ENCODE measurements at regions not wholly inside any gene's neighbourhood (a gene's known extent, or its start where the extent isn't known, plus 50 kb on each side); places are given as distances from the start of the nearest gene placed in this dataset.

DNA sequence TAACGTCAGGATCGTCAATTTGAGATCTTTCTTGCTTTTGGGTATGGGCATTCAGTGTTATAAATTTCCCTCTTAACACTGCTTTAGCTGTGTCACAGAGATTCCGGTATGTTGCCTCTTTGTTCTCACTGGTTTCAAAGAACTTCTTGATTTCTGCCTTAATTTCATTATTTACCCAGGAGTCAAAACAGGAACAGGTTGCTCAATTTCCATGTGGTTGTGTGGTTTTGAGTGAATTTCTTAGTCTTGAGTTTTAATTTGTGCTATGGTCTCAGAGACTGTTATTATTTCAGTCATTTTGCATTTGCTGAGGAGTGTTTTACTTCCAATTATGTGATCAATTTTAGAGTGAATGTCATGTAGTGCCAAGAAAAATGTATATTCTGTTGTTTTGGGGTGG lies 153.1 kb downstream of the PCDH17 start:
- no peaks in the 10 kb centered on the region for H3K36me3 ChIP-seq (ENCODE audit: insufficient read depth, low read length)
- no peaks in the 10 kb centered on the region for H3K27me3 ChIP-seq (ENCODE audit: insufficient read depth, low read length)
- 100% methylated on average over 1 of the region's 3 CpGs for WGBS
- H3K27ac ChIP-seq (ENCODE audit: low read depth, low read length), result no peak overlapping the region
- H3K4me3 ChIP-seq (ENCODE audit: low read length), result no peak overlapping the region
- no peaks in the 10 kb centered on the region for H3K4me1 ChIP-seq (ENCODE audit: insufficient read depth, low read length)
- H3K9ac ChIP-seq (ENCODE audit: low read depth, low read length), result no peak overlapping the region
- H3K9me3 ChIP-seq (ENCODE audit: insufficient read depth, low read depth, low read length), result no peaks in the 10 kb centered on the region

DNA sequence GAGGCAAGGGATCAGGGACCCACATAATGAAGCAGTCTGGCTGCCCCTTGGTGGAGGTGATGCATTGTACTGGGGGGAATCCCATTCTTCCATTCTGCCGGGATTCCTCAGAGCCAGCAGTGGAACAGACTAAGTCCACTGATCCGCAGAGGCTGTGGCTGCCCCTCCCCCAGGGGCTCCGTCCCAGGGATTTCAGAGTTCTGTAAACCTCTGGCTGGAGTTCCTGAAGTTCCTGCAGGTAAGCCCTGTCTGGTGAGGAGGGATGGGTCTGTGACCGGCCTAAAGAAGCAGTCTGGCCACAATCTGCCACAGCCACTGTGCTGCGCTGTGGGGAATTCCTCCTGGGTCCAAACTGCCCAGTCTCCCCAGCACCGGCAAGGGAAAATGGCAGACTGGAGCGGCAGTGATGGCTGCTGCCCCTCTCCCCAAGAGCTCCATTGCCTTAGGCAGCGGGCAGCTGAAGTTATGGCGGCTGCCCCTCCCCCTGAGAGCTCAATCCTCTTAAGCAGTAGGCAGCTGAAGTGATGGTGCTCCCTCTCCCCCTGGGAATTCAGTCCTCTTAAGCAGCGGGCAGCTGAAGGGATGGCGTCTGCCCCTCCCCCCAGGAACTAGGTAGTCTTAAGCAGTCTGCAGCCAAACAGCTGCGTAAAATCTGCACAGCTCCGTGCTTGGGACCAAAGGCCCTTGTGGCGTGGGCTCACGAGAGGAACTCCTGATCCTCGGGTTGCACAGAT lies 155.7 kb downstream of the PCDH17 start:
- Histone ChIP-seq H3K36me3 (ENCODE audit: insufficient read depth, low read length) (no peaks in the 10 kb centered on the region), H3K9ac (ENCODE audit: low read depth, low read length) (no peak overlapping the region), H3K27ac (ENCODE audit: low read depth, low read length) (no peak overlapping the region), H3K27me3 (ENCODE audit: insufficient read depth, low read length) (no peaks in the 10 kb centered on the region), H3K4me1 (ENCODE audit: insufficient read depth, low read length) (no peaks in the 10 kb centered on the region), H3K9me3 (ENCODE audit: insufficient read depth, low read depth, low read length) (no peaks in the 10 kb centered on the region), H3K4me3 (ENCODE audit: low read length) (no peak overlapping the region)
- 92% methylated on average over 16 of the region's 16 CpGs for WGBS

DNA sequence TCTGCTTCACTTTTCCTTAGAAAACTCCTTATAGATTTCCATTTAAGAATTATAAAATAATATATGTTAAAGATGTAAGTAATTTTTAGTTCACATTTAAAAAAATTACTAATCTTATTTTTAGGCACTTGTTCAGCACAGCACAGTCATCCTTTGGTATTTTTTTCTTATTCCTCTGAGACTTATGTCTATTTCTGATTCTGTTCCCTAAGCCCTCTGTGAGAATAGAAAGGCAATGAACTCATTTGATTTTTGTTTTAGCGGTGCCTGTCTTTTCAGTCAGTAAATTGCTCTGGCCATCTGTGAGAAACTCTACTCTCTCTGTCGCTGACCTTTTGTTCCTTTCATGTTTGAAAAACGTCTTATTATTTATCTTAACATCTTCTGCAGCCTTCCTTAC lies 168.1 kb downstream of the PCDH17 start:
- Histone ChIP-seq H3K36me3 (ENCODE audit: insufficient read depth, low read length) (no peaks in the 10 kb centered on the region), H3K9ac (ENCODE audit: low read depth, low read length) (no peak overlapping the region), H3K27me3 (ENCODE audit: insufficient read depth, low read length) (no peaks in the 10 kb centered on the region), H3K4me1 (ENCODE audit: insufficient read depth, low read length) (no peaks in the 10 kb centered on the region), H3K9me3 (ENCODE audit: insufficient read depth, low read depth, low read length) (no peaks in the 10 kb centered on the region), H3K4me3 (ENCODE audit: low read length) (no peak overlapping the region), H3K27ac (ENCODE audit: low read depth, low read length) (no peak overlapping the region)
- 84% methylated on average over 3 of the region's 3 CpGs for WGBS

DNA sequence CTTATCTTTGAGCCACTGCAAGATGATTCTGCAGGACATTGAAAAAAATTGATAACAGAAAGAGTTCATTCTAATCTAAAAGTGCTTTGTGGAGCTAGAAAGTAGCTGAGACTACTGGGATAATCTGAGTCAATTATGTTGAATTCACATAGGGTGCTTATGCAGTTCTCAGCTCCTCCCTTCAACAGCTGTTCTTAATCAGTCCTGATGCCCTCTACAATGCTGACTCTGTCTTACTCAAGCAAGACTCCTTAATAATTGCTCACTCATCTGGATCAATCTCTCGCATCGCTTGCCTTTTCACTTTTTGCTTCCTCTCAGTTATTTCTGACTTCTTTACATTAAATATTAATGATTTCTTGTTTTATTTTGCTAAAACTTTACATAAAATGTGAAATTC lies 182.1 kb downstream of the PCDH17 start:
- Histone ChIP-seq H3K27me3 (ENCODE audit: insufficient read depth, low read length) (no peaks in the 10 kb centered on the region), H3K4me1 (ENCODE audit: insufficient read depth, low read length) (no peaks in the 10 kb centered on the region), H3K9ac (ENCODE audit: low read depth, low read length) (no peak overlapping the region), H3K27ac (ENCODE audit: low read depth, low read length) (no peak overlapping the region), H3K4me3 (ENCODE audit: low read length) (no peak overlapping the region), H3K9me3 (ENCODE audit: insufficient read depth, low read depth, low read length) (no peaks in the 10 kb centered on the region), H3K36me3 (ENCODE audit: insufficient read depth, low read length) (no peaks in the 10 kb centered on the region)
- 82% methylated on average over 2 of the region's 2 CpGs for WGBS

DNA sequence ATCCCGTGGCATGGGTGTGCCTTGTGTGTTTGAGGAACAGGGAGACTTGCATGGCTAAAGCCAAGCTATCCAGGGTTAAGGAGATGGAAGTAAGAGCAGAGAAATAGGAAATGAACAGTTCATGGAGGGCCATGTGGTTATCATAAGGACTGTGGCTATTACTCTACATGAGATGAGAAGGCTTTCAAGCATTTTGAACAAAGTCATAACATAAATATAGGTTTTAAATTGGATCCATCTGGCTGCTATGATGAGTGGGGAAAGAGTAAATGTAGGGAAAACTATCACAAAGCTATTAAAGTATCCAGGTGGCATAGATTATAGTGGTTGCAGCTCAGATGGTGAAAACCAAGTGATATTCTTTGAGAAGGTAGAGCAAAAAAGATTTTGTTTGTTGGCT lies 184.1 kb downstream of the PCDH17 start:
- no peak overlapping the region for H3K27ac ChIP-seq (ENCODE audit: low read depth, low read length)
- no peak overlapping the region for H3K9ac ChIP-seq (ENCODE audit: low read depth, low read length)
- H3K4me3 ChIP-seq (ENCODE audit: low read length), result no peak overlapping the region
- H3K36me3 ChIP-seq (ENCODE audit: insufficient read depth, low read length), result no peaks in the 10 kb centered on the region
- H3K4me1 ChIP-seq (ENCODE audit: insufficient read depth, low read length), result no peaks in the 10 kb centered on the region
- H3K9me3 ChIP-seq (ENCODE audit: insufficient read depth, low read depth, low read length), result no peaks in the 10 kb centered on the region
- H3K27me3 ChIP-seq (ENCODE audit: insufficient read depth, low read length), result no peaks in the 10 kb centered on the region
- 91% methylated on average over 1 of the region's 1 CpG for WGBS

DNA sequence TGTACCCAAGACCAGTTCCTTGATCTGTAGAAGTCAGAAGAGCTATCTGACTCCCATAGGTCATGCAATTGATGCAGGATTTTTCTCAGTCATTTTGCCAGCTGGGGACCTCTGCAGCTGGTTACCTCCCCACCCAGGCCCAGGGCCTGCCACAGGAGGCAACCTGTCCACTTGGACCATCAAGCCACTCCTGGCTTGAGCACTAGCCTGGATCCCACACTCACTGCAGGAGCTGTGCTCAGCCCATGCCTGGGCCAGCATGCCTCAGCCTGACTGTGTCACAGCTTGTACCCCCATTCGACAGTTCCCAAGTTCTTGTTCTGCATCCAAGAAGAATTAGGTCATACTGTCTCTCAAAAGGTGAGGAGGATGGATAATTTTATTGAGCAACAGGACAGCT lies 189.4 kb downstream of the PCDH17 start:
- Histone ChIP-seq H3K4me3 (ENCODE audit: low read length) (no peak overlapping the region), H3K36me3 (ENCODE audit: insufficient read depth, low read length) (no peaks in the 10 kb centered on the region), H3K9ac (ENCODE audit: low read depth, low read length) (no peak overlapping the region), H3K27me3 (ENCODE audit: insufficient read depth, low read length) (no peaks in the 10 kb centered on the region), H3K4me1 (ENCODE audit: insufficient read depth, low read length) (no peaks in the 10 kb centered on the region), H3K9me3 (ENCODE audit: insufficient read depth, low read depth, low read length) (peaks cover 10% of the 10 kb centered on the region; the same call in 1 of the 2 replicates), H3K27ac (ENCODE audit: low read depth, low read length) (no peak overlapping the region)
- 97% methylated on average over 1 of the region's 1 CpG for WGBS

DNA sequence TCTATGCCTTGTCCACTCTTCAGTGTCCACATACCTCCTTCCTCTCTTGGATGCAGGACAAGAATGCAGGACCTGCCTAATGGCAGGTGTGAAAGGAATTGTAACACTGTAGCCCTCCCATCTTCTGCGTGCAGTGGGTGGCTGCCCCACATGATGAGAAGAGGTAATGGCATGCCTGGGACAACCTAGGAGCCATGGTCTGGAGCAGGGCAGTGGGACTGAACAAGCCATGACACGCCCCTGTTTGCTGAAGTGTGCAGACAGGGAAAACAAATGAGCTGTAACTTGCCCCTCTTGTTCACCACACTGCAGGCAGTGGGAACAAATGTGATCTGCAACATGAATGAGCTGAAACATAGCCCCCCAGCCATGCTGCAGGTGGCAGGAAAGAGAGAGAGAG lies 192.2 kb downstream of the PCDH17 start:
- Histone ChIP-seq H3K36me3 (ENCODE audit: insufficient read depth, low read length) (no peaks in the 10 kb centered on the region), H3K27ac (ENCODE audit: low read depth, low read length) (no peak overlapping the region), H3K27me3 (ENCODE audit: insufficient read depth, low read length) (no peaks in the 10 kb centered on the region), H3K4me1 (ENCODE audit: insufficient read depth, low read length) (no peaks in the 10 kb centered on the region), H3K9me3 (ENCODE audit: insufficient read depth, low read depth, low read length) (peaks cover 10% of the 10 kb centered on the region; the same call in 1 of the 2 replicates), H3K9ac (ENCODE audit: low read depth, low read length) (no peak overlapping the region), H3K4me3 (ENCODE audit: low read length) (no peak overlapping the region)
- 98% methylated on average over 2 of the region's 2 CpGs for WGBS

DNA sequence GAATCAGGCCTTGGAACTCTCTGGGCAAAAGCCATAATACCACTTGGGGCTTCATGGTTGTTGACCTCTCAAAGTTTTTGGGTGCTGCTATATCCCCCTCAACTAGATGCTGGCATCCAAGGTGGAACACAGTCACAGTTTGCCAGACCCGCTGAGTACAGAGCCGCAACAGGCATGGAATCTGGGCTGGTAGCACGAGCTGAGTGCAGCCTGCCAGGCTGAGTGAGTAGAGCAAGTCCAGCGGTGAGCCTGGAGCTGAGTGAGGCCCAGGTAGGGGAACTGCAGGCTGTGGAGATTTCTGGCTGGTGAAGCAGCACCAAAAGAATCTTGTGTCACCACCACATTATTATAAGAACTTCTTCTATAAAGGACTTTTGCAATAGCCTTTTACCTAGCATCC lies 192.6 kb downstream of the PCDH17 start:
- WGBS, result 90% methylated on average over 4 of the region's 4 CpGs
- no peaks in the 10 kb centered on the region for H3K27me3 ChIP-seq (ENCODE audit: insufficient read depth, low read length)
- H3K9me3 ChIP-seq (ENCODE audit: insufficient read depth, low read depth, low read length), result peaks cover 10% of the 10 kb centered on the region; the same call in 1 of the 2 replicates
- H3K4me3 ChIP-seq (ENCODE audit: low read length), result no peak overlapping the region
- H3K36me3 ChIP-seq (ENCODE audit: insufficient read depth, low read length), result no peaks in the 10 kb centered on the region
- no peak overlapping the region for H3K27ac ChIP-seq (ENCODE audit: low read depth, low read length)
- H3K9ac ChIP-seq (ENCODE audit: low read depth, low read length), result no peak overlapping the region
- H3K4me1 ChIP-seq (ENCODE audit: insufficient read depth, low read length), result no peaks in the 10 kb centered on the region

DNA sequence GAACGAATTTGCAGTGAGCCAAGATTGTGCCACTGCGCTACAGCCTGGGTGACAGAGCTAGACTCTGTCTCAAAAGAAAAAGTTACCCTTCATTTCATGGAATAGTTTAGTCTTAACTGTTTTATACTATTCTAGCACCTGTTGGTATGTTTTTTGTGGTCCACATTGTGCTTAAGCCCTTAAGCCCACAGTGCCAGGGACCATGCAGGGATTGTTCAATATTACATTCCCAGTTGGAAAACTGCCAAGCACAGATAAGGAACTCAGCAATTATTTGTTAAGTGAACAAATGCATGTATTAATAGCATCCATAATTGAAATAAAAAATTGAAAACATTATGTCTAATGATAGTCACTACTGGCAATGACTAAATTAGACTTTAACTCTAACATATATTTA lies 193.5 kb downstream of the PCDH17 start:
- WGBS, result 96% methylated on average over 2 of the region's 2 CpGs
- Histone ChIP-seq H3K4me1 (ENCODE audit: insufficient read depth, low read length) (no peaks in the 10 kb centered on the region), H3K27ac (ENCODE audit: low read depth, low read length) (no peak overlapping the region), H3K27me3 (ENCODE audit: insufficient read depth, low read length) (no peaks in the 10 kb centered on the region), H3K4me3 (ENCODE audit: low read length) (no peak overlapping the region), H3K9ac (ENCODE audit: low read depth, low read length) (no peak overlapping the region), H3K36me3 (ENCODE audit: insufficient read depth, low read length) (no peaks in the 10 kb centered on the region), H3K9me3 (ENCODE audit: insufficient read depth, low read depth, low read length) (peaks cover 10% of the 10 kb centered on the region; the same call in 1 of the 2 replicates)

DNA sequence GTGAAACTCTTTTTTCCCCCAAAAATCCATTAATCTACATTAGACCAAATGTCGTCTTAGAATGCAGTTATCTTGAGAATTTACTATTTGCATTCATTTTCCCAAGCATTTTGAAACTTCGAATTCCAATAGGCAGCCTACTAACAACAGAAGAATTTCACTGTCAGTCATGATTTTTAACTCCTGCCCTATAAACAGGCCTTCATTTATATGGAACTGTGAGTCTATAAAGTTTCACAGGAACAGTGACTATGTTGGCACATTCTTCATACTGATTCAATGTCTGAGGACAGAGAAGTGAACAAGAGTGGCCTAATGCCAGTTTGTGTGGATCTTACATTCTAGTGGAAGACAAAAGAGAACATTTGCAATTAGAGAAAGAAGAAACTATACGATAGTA lies 198.0 kb downstream of the PCDH17 start:
- Histone ChIP-seq H3K4me3 (ENCODE audit: low read length) (no peak overlapping the region), H3K27ac (ENCODE audit: low read depth, low read length) (no peak overlapping the region), H3K9me3 (ENCODE audit: insufficient read depth, low read depth, low read length) (no peaks in the 10 kb centered on the region), H3K27me3 (ENCODE audit: insufficient read depth, low read length) (no peaks in the 10 kb centered on the region), H3K4me1 (ENCODE audit: insufficient read depth, low read length) (no peaks in the 10 kb centered on the region), H3K9ac (ENCODE audit: low read depth, low read length) (no peak overlapping the region), H3K36me3 (ENCODE audit: insufficient read depth, low read length) (no peaks in the 10 kb centered on the region)
- WGBS, result 98% methylated on average over 3 of the region's 3 CpGs

DNA sequence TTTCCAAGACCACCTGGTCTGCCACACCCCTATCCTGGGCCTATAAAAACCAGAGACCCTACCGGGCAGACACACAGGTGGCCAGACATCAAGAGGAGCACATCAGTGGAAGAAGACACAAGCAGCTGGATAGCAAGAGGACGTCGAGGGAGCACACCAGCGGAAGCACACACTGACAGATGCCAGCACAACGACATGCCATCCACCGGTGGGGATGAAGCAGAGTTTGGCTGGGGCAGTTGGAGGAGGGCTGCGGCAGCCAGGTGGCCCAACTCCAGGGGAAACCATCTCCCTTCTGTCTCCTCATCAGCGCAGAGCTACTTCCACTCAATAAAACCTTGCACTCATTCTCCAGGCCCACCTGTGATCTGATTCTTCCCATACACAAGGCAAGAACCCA lies 200.6 kb downstream of the PCDH17 start:
- 93% methylated on average over 8 of the region's 8 CpGs for WGBS
- no peaks in the 10 kb centered on the region for H3K9me3 ChIP-seq (ENCODE audit: insufficient read depth, low read depth, low read length)
- H3K27ac ChIP-seq (ENCODE audit: low read depth, low read length), result no peak overlapping the region
- no peak overlapping the region for H3K4me3 ChIP-seq (ENCODE audit: low read length)
- no peaks in the 10 kb centered on the region for H3K4me1 ChIP-seq (ENCODE audit: insufficient read depth, low read length)
- no peaks in the 10 kb centered on the region for H3K36me3 ChIP-seq (ENCODE audit: insufficient read depth, low read length)
- no peak overlapping the region for H3K9ac ChIP-seq (ENCODE audit: low read depth, low read length)
- H3K27me3 ChIP-seq (ENCODE audit: insufficient read depth, low read length), result no peaks in the 10 kb centered on the region

DNA sequence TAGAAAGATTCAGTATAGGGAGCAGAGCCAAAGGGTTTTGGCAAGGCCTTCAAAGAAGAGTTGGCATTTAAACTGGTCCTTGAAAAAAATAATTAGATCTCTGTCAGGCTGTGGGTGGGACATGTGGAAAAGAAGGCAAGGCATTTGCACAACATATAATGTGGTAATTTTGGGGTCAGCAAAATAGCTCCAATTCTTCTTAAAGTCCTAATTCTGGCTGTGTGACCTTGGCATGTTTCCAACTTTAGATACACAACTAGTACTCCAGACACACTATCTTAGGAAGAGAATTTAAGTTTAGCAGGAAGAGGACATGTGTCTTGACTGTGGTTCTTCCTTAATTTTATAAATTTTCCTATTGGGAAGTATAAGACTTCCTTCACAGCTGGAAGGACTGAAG lies 206.3 kb downstream of the PCDH17 start:
- H3K36me3 ChIP-seq (ENCODE audit: insufficient read depth, low read length), result no peaks in the 10 kb centered on the region
- H3K27me3 ChIP-seq (ENCODE audit: insufficient read depth, low read length), result no peaks in the 10 kb centered on the region
- no peaks in the 10 kb centered on the region for H3K4me1 ChIP-seq (ENCODE audit: insufficient read depth, low read length)
- no peak overlapping the region for H3K9ac ChIP-seq (ENCODE audit: low read depth, low read length)
- H3K27ac ChIP-seq (ENCODE audit: low read depth, low read length), result no peak overlapping the region
- H3K9me3 ChIP-seq (ENCODE audit: insufficient read depth, low read depth, low read length), result no peaks in the 10 kb centered on the region
- no peak overlapping the region for H3K4me3 ChIP-seq (ENCODE audit: low read length)
